Breast epithelium (tissue), 3 donors: ENCODE measurements at regions not wholly inside any gene's neighbourhood (a gene's known extent, or its start where the extent isn't known, plus 50 kb on each side); places are given as distances from the start of the nearest gene placed in this dataset.

Experiments used
- CTCF ChIP-seq, 3 donors: fragments of 450-650 bp; IDR thresholded peaks; one replicate each; pipeline ENCODE4 v1.5.1; 2016 to 2017; ENCODE audit warnings: antibody characterized with exemption in 3 of 3, mild to moderate bottlenecking in 3 of 3, moderate library complexity in 3 of 3
- POLR2A ChIP-seq: fragments of 450-650 bp; IDR thresholded peaks from one replicate; pipeline ENCODE4 v1.6.1; 2016; ENCODE audit warnings: antibody characterized with exemption, mild to moderate bottlenecking, moderate library complexity
- POLR2AphosphoS5 ChIP-seq, 3 donors: sonication (generic); formaldehyde crosslinking; IDR thresholded peaks; one replicate each; pipeline ENCODE4 v1.6.1; 2017; ENCODE audit warnings: antibody characterized with exemption in 3 of 3

GRCh38 chr5:56356836-56357160 is 123.7 kb upstream of the ANKRD55 start:
- TF ChIP-seq POLR2AphosphoS5 (IDR thresholded peaks at IDR 0.05): no peak
- no peak for TF ChIP-seq CTCF (IDR thresholded peaks at IDR 0.05)
- no peak for TF ChIP-seq POLR2A
